Naive B cell (primary cell): ENCODE measurements at regions not wholly inside any gene's neighbourhood (a gene's known extent, or its start where the extent isn't known, plus 50 kb on each side); places are given as distances from the start of the nearest gene placed in this dataset.
A peak's percentile ranks its signal among the peaks of the same experiment; 100 is the strongest.

ENCODE experiments used
- ATAC-seq, 2 donors: fragments of 150-1000 bp; cut with Tn5 transposase; 2 replicates each; pipeline ENCODE4 v1.10.0; 2021; ENCODE audit warnings: low read depth in 2 of 2, mild to moderate bottlenecking in 2 of 2, moderate library complexity in 2 of 2
- DNase-seq: peaks from one replicate; pipeline ENCODE4 v3.0.0; 2022
- H3K27ac Mint-ChIP-seq, 6 donors: one replicate each; pipeline ENCODE4 v1.8.0; 2020 to 2022; ENCODE audit warnings: mild to moderate bottlenecking in 6 of 6, mixed read lengths in 6 of 6, moderate library complexity in 5 of 6, inconsistent platforms in 2 of 6
- H3K27me3 Mint-ChIP-seq, 3 donors: one replicate each; pipeline ENCODE4 v1.8.0; 2021 to 2022; ENCODE audit warnings: mixed read lengths in 3 of 3, mild to moderate bottlenecking in 1 of 3
- H3K36me3 Mint-ChIP-seq, 2 donors: one replicate each; pipeline ENCODE4 v1.8.0; 2020 to 2022; ENCODE audit warnings: mixed read lengths in 2 of 2, inconsistent platforms in 1 of 2, mild to moderate bottlenecking in 1 of 2
- H3K4me1 Mint-ChIP-seq, 3 donors: one replicate each; pipeline ENCODE4 v1.8.0; 2020 to 2022; ENCODE audit warnings: mixed read lengths in 3 of 3, inconsistent platforms in 1 of 3, mild to moderate bottlenecking in 1 of 3, moderate library complexity in 1 of 3
- H3K4me3 Mint-ChIP-seq, 8 donors: one replicate each; pipeline ENCODE4 v1.8.0; 2020 to 2022; ENCODE audit warnings: mild to moderate bottlenecking in 8 of 8, mixed read lengths in 8 of 8, moderate library complexity in 8 of 8, inconsistent platforms in 2 of 8
- H3K9me3 Mint-ChIP-seq, 7 donors: one replicate each; pipeline ENCODE4 v1.8.0; 2020 to 2022; ENCODE audit warnings: mixed read lengths in 7 of 7, mild to moderate bottlenecking in 5 of 7, inconsistent platforms in 2 of 7, moderate library complexity in 1 of 7

DNA sequence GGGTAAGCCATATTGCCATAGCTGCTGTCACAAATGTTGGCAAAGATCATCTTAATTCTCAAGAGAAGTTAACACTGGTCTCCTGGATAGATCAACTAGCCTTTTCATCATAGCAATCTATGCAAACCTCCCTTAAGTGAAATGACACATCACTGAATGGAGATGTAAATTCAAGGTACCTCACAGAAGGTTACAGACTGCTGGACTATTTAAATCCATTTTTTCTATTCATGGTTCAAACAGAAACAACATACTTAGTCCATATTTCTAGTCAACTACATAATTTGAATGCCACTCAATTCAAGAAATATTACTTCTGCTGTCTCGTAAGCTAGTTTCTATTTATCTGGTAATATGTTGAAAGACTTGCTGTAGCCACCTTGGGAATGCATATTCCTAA is 748.3 kb downstream of the C12orf50 start:
- DNase-seq (no peak), ATAC-seq (peak in 1 of 2 donors; percentile 25)
- Mint-ChIP-seq H3K27me3 (no peaks in the 10 kb centered on the region), H3K9me3 (peaks cover 0 to 2% (median 0%) of the 10 kb centered on the region in 7 donors), H3K4me1 (peaks cover 8 to 13% (median 11%) of the 10 kb centered on the region in 3 donors), H3K36me3 (no peaks in the 10 kb centered on the region), H3K4me3 (peak overlapping the region in 5 of 8 donors; percentile 22 to 48 (median 36)), H3K27ac (peak overlapping the region in 2 of 6 donors; percentile 44 to 49)

DNA sequence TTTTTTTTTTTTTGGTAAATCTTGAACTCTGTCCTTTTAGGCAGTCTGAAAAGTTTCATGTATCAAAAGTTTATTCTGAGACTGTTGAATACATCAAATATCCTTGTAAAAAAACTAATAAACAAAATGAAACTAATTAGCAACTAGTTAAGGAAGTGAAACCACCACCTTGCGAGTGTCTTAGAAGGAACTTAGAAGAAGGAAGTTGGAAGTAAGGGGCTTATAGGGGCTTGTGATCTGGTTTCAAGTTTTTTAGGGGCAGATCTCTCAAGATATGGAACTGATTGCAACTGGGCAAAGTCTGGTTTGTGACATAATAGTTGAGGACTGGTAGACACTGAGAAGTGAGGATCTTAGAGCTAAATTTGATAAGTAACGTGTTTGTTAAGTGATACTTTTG is 748.8 kb downstream of the C12orf50 start:
- Mint-ChIP-seq H3K27ac (peak overlapping the region in 4 of 6 donors; percentile 16 to 49 (median 36)), H3K9me3 (peaks cover 0 to 2% (median 0%) of the 10 kb centered on the region in 7 donors), H3K27me3 (no peaks in the 10 kb centered on the region), H3K4me3 (peak overlapping the region in 7 of 8 donors; percentile 35 to 48 (median 40)), H3K36me3 (no peaks in the 10 kb centered on the region), H3K4me1 (peaks cover 8 to 13% (median 11%) of the 10 kb centered on the region in 3 donors)
- DNase-seq: peak; percentile 41
- peak; percentile 97 to 98 for ATAC-seq

- H3K4me1 Mint-ChIP-seq: peaks cover 0 to 3% (median 0%) of the 10 kb centered on the region in 3 donors
- H3K27ac Mint-ChIP-seq: no peak overlapping the region
- H3K9me3 Mint-ChIP-seq: peaks cover 0 to 3% (median 0%) of the 10 kb centered on the region in 7 donors
- H3K27me3 Mint-ChIP-seq: no peaks in the 10 kb centered on the region
- ATAC-seq: peak; percentile 32 to 43
- peak; percentile 7 for DNase-seq
- no peak overlapping the region for H3K4me3 Mint-ChIP-seq
- H3K36me3 Mint-ChIP-seq: no peaks in the 10 kb centered on the region
These were observed 754.5 kb downstream of the C12orf50 start for GRCh38 chr12:87274594-87275245.

DNA sequence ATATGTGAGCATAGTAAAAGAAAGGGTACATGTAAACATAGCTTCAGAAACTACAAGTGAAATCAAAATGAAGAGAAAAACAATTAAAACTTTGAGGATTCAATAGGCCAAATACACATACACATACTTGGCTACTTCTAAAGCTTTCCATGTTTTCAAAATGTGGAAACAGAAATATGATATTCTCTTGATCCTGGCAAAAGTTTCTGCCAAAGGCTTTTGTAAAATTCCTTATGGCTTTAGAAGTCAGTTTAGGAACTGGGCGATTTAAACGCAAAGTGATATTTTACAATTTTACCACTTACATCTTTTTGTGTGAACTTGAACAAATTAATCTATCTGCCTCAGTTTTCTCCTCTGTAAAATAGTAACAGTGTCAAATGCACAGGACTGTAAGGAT is 756.4 kb downstream of the C12orf50 start:
- no peak for ATAC-seq
- H3K36me3 Mint-ChIP-seq: no peaks in the 10 kb centered on the region

GRCh38 chr12:87270919-87271318 is 758.3 kb downstream of the C12orf50 start:
- DNase-seq (no peak), ATAC-seq (no peak)
- H3K27me3 Mint-ChIP-seq: no peaks in the 10 kb centered on the region
- peaks cover 0 to 3% (median 0%) of the 10 kb centered on the region in 3 donors for H3K4me1 Mint-ChIP-seq
- no peak overlapping the region for H3K27ac Mint-ChIP-seq
- H3K36me3 Mint-ChIP-seq: no peaks in the 10 kb centered on the region
- H3K9me3 Mint-ChIP-seq: peaks cover 0 to 3% (median 0%) of the 10 kb centered on the region in 7 donors
- no peak overlapping the region for H3K4me3 Mint-ChIP-seq

More for the DNA sequence above, 756.4 kb downstream of the C12orf50 start:
- Mint-ChIP-seq H3K9me3 (peaks cover 0 to 3% (median 0%) of the 10 kb centered on the region in 7 donors), H3K4me3 (no peak overlapping the region), H3K4me1 (peaks cover 0 to 3% (median 0%) of the 10 kb centered on the region in 3 donors), H3K27ac (no peak overlapping the region), H3K27me3 (no peaks in the 10 kb centered on the region)
- no peak for DNase-seq

DNA sequence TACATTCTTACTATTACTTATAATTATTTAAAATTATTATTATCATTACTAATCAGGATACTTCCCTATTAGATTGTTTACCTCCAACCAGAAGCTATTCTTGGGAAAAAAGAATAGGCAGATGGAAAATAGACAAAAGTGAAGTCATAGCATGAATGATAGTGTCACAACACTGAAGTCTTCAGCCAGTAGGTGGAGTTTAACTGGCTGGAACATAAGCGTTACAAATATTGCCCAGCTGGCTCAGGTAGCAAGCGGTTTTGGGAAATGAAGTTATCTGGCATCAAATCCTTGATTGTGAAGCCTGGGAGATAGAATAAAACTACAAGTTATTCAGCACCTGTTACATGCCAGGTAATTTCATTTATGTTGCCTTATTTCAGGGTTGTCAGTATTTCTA is 762.9 kb downstream of the C12orf50 start:
- no peak for DNase-seq
- ATAC-seq: no peak
- H3K4me3 Mint-ChIP-seq: no peak overlapping the region
- H3K27ac Mint-ChIP-seq: no peak overlapping the region
- no peaks in the 10 kb centered on the region for H3K27me3 Mint-ChIP-seq
- H3K4me1 Mint-ChIP-seq: no peaks in the 10 kb centered on the region
- no peaks in the 10 kb centered on the region for H3K36me3 Mint-ChIP-seq
- peaks cover 0 to 3% (median 0%) of the 10 kb centered on the region in 7 donors for H3K9me3 Mint-ChIP-seq

- Mint-ChIP-seq H3K9me3 (peaks cover 0 to 2% (median 0%) of the 10 kb centered on the region in 7 donors), H3K27me3 (no peaks in the 10 kb centered on the region), H3K27ac (no peak overlapping the region), H3K4me1 (no peaks in the 10 kb centered on the region), H3K4me3 (no peak overlapping the region), H3K36me3 (no peaks in the 10 kb centered on the region)
- ATAC-seq (no peak), DNase-seq (no peak)
These were observed 769.8 kb downstream of the C12orf50 start for GRCh38 chr12:87259391-87259790.

DNA sequence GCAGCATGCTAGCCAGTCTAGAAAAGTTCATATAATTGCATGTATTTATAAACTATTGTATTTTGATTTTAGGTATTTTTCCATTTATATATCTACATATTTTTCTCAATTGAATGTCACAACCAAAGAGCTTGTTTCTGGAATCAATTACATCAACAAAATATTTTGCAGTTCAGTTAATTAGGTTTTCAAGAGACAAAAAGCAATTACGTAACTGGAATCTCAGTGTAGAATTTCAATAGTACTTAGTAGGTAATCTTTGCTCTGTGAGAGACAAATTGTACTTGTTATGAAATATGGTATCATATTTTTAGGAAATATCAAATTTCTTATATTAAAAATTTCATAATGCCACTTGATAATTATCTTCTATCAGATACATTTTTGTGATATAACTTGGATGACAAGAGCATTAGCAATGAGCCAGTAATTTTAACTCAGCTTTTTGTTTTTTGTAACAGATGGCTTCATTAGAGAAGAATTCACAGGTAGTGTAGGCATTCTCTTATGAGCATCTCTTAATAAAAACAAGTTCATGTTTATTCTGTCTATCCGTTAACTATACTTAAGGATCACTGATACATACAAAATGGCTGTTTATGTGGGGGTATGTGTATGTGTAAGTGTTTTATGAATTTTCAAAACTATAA is 774.7 kb downstream of the C12orf50 start:
- no peaks in the 10 kb centered on the region for H3K4me1 Mint-ChIP-seq
- H3K27me3 Mint-ChIP-seq: no peaks in the 10 kb centered on the region

DNA sequence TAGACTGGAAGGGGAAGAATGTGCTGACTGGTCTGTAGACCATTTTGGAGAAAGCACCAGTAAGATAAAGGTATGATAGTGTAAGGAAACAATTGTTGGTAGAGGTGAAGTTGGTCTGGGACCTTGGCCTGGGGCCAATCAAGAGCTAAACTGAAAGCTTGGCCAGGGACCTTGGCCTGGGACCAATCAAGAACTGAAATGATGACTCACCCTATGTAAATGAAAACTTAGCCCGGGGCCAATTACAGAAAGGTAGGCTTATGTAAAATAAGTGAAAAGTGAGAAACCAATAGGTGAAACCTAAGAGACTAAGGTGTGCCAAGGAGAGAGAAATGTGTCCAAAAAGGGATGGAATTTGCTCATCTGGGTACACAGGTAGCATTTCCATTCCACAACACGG is 776.0 kb downstream of the C12orf50 start:
- peaks cover 0 to 8% (median 2%) of the 10 kb centered on the region in 7 donors for H3K9me3 Mint-ChIP-seq
- peak overlapping the region in 1 of 6 donors; percentile 17 for H3K27ac Mint-ChIP-seq
- DNase-seq (no peak), ATAC-seq (no peak)
- no peaks in the 10 kb centered on the region for H3K36me3 Mint-ChIP-seq
- H3K4me3 Mint-ChIP-seq: no peak overlapping the region
- H3K27me3 Mint-ChIP-seq: no peaks in the 10 kb centered on the region
- H3K4me1 Mint-ChIP-seq: no peaks in the 10 kb centered on the region

More for the DNA sequence above, 774.7 kb downstream of the C12orf50 start:
- no peaks in the 10 kb centered on the region for H3K36me3 Mint-ChIP-seq
- no peak for DNase-seq
- no peak for ATAC-seq
- no peak overlapping the region for H3K27ac Mint-ChIP-seq
- peaks cover 0 to 8% (median 2%) of the 10 kb centered on the region in 7 donors for H3K9me3 Mint-ChIP-seq
- H3K4me3 Mint-ChIP-seq: no peak overlapping the region

- H3K4me3 Mint-ChIP-seq: no peak overlapping the region
These were observed 782.5 kb downstream of the C12orf50 start for GRCh38 chr12:87246726-87247125.

GRCh38 chr12:87238466-87238865 is 790.7 kb downstream of the C12orf50 start:
- DNase-seq (no peak), ATAC-seq (no peak)
- peaks cover 0 to 4% (median 0%) of the 10 kb centered on the region in 7 donors for H3K9me3 Mint-ChIP-seq
- no peaks in the 10 kb centered on the region for H3K27me3 Mint-ChIP-seq
- no peaks in the 10 kb centered on the region for H3K4me1 Mint-ChIP-seq
- no peaks in the 10 kb centered on the region for H3K36me3 Mint-ChIP-seq
- no peak overlapping the region for H3K27ac Mint-ChIP-seq
- H3K4me3 Mint-ChIP-seq: no peak overlapping the region

More at GRCh38 chr12:87246726-87247125, 782.5 kb downstream of the C12orf50 start:
- ATAC-seq (no peak), DNase-seq (no peak)
- H3K27me3 Mint-ChIP-seq: no peaks in the 10 kb centered on the region
- no peaks in the 10 kb centered on the region for H3K9me3 Mint-ChIP-seq
- H3K27ac Mint-ChIP-seq: no peak overlapping the region
- no peaks in the 10 kb centered on the region for H3K4me1 Mint-ChIP-seq
- no peaks in the 10 kb centered on the region for H3K36me3 Mint-ChIP-seq

DNA sequence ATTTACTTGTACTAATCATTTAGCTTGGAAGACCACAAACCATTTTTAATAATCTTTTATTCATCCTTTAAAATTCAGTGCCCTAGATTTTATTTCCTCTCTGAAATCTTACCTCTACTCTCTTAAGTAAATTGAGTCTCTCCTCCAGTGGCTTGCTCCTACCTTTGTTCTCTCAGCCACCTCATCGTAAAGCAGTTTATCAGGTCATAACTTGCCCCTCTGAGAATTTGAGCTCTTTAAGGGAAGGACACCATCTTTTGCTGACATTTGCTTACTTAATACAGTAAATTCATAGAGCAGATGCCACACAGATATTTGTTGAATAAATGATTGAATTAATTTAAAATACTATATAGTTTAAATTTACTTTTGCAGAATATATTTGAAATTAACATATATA is 794.3 kb downstream of the C12orf50 start:
- DNase-seq (no peak), ATAC-seq (no peak)
- no peaks in the 10 kb centered on the region for H3K4me1 Mint-ChIP-seq
- H3K27ac Mint-ChIP-seq: no peak overlapping the region
- H3K9me3 Mint-ChIP-seq: peaks cover 0 to 4% (median 0%) of the 10 kb centered on the region in 7 donors
- H3K36me3 Mint-ChIP-seq: no peaks in the 10 kb centered on the region
- no peak overlapping the region for H3K4me3 Mint-ChIP-seq
- H3K27me3 Mint-ChIP-seq: no peaks in the 10 kb centered on the region

DNA sequence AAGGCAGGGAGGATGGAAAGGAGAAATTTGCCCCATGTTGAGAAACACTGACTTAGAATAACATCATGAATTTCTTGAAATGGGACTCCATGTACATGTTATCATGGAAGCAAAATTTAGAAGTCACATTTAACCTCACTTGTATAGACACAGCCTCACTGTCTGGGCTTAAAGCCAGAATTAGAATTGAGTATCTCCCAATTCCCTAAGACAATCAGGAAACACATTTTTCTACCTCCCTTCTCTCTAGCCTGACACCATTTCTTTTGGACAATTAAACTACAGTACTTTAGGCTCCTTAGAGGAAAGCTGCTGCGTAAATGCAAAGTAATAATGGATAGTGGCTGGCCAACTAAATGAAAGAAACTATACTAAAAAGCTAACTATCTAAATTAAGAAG is 795.5 kb downstream of the C12orf50 start:
- H3K27ac Mint-ChIP-seq: no peak overlapping the region
- H3K36me3 Mint-ChIP-seq: no peaks in the 10 kb centered on the region
- H3K4me3 Mint-ChIP-seq: no peak overlapping the region
- H3K9me3 Mint-ChIP-seq: peaks cover 0 to 2% (median 0%) of the 10 kb centered on the region in 7 donors
- DNase-seq: no peak
- no peak for ATAC-seq
- H3K4me1 Mint-ChIP-seq: no peaks in the 10 kb centered on the region
- H3K27me3 Mint-ChIP-seq: no peaks in the 10 kb centered on the region

DNA sequence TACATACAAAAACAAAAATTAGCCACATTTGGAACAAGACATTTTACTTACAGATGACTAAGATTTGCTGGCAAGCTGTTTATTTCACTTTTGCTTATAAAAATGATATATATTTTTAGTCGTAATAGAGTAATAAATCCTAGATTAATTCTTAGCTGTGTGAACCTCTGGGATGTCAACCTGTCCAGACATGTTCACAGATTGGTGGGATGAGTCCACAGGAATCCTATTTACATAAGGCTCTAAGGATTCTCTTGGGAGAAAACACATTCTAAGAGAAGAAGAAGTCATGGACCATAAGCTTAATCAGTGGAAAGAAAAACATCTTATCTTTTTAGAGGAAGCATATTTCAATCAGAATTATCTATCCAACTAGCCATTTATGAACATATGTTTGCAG is 797.4 kb downstream of the C12orf50 start:
- Mint-ChIP-seq H3K4me1 (no peaks in the 10 kb centered on the region), H3K27ac (no peak overlapping the region), H3K4me3 (no peak overlapping the region), H3K9me3 (no peaks in the 10 kb centered on the region), H3K27me3 (no peaks in the 10 kb centered on the region), H3K36me3 (no peaks in the 10 kb centered on the region)
- no peak for ATAC-seq
- no peak for DNase-seq
